HG03095 (cell line): ENCODE measurements at regions not wholly inside any gene's neighbourhood (a gene's known extent, or its start where the extent isn't known, plus 50 kb on each side); places are given as distances from the start of the nearest gene placed in this dataset.

ENCODE experiments used
- ATAC-seq: cut with Tn5 transposase; IDR thresholded peaks from one replicate; pipeline ENCODE4 v1.9.1; 2021; ENCODE audit warnings: moderate library complexity; ENCODE audit not compliant: unreplicated experiment

GRCh38 chr14:49467091-49467490, 119.1 kb downstream of the RPS29 start:
- no peak for ATAC-seq

- ATAC-seq, result no peak
Measured at GRCh38 chr14:49464885-49465284, 121.3 kb downstream of the RPS29 start.

GRCh38 chr14:49463146-49463545, 123.0 kb downstream of the RPS29 start:
- no peak for ATAC-seq

- peak; percentile 84 for ATAC-seq
Measured at GRCh38 chr14:49461529-49462401, 124.4 kb downstream of the RPS29 start.

GRCh38 chr14:49460662-49461061, 125.5 kb downstream of the RPS29 start:
- no peak for ATAC-seq

- no peak for ATAC-seq
Measured at GRCh38 chr14:49456589-49456988, 129.6 kb downstream of the RPS29 start.

GRCh38 chr14:49451938-49452337, 134.2 kb downstream of the RPS29 start:
- no peak for ATAC-seq

- ATAC-seq, result no peak
Measured at GRCh38 chr14:49449749-49450148, 136.4 kb downstream of the RPS29 start.

- ATAC-seq, result no peak
Measured at GRCh38 chr14:49447540-49448107, 138.6 kb downstream of the RPS29 start.

- no peak for ATAC-seq
Measured at GRCh38 chr14:49446801-49447200, 139.4 kb downstream of the RPS29 start.

GRCh38 chr14:49438256-49438770, 147.9 kb downstream of the RPS29 start:
- ATAC-seq, result no peak

GRCh38 chr14:49428076-49428475, 158.1 kb downstream of the RPS29 start:
- ATAC-seq, result no peak

- no peak for ATAC-seq
Measured at GRCh38 chr14:49427117-49427516, 159.1 kb downstream of the RPS29 start.

GRCh38 chr14:49425921-49426320, 160.3 kb downstream of the RPS29 start:
- ATAC-seq, result no peak

GRCh38 chr14:49424436-49425331, 161.5 kb downstream of the RPS29 start:
- no peak for ATAC-seq

GRCh38 chr14:49420201-49420600, 166.0 kb downstream of the RPS29 start:
- no peak for ATAC-seq

GRCh38 chr14:49418789-49419188, 167.4 kb downstream of the RPS29 start:
- no peak for ATAC-seq

GRCh38 chr14:49417790-49418189, 168.4 kb downstream of the RPS29 start:
- ATAC-seq, result no peak

GRCh38 chr14:49408187-49408933, 177.8 kb downstream of the RPS29 start:
- no peak for ATAC-seq

- no peak for ATAC-seq
Measured at GRCh38 chr14:49405291-49405690, 180.9 kb downstream of the RPS29 start.

GRCh38 chr14:49401373-49401772, 184.8 kb downstream of the RPS29 start:
- ATAC-seq, result no peak
